ENCODE measurements at regions not wholly inside any gene's neighbourhood (a gene's known extent, or its start where the extent isn't known, plus 50 kb on each side); places are given as distances from the start of the nearest gene placed in this dataset.

DNA sequence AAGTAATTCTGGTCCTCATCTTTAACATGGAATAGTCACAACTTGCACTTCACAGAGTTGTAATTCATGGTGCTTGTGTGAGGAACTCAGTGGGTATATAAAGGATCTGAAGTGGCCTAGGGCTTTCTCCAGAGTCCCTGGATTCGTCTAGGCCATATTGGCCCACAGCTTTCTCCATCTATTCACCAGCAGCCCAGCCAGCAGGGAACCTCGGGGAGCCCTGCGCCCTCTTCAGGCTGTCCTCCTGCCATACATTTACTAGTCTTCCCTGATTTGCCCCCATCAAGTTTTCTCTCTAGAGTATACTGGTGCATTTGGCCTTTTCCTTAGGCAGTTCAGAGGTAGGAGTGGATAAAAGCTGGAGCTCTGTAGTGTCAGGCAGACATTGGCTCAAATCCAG is 278.3 kb downstream of the MYCN start:
- TF ChIP-seq, protein P1, sequence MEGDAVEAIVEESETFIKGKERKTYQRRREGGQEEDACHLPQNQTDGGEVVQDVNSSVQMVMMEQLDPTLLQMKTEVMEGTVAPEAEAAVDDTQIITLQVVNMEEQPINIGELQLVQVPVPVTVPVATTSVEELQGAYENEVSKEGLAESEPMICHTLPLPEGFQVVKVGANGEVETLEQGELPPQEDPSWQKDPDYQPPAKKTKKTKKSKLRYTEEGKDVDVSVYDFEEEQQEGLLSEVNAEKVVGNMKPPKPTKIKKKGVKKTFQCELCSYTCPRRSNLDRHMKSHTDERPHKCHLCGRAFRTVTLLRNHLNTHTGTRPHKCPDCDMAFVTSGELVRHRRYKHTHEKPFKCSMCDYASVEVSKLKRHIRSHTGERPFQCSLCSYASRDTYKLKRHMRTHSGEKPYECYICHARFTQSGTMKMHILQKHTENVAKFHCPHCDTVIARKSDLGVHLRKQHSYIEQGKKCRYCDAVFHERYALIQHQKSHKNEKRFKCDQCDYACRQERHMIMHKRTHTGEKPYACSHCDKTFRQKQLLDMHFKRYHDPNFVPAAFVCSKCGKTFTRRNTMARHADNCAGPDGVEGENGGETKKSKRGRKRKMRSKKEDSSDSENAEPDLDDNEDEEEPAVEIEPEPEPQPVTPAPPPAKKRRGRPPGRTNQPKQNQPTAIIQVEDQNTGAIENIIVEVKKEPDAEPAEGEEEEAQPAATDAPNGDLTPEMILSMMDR (IDR thresholded peaks at IDR 0.05; ENCODE audit: low read depth, low read length): peak; percentile 91
- no peak for TF ChIP-seq POLR2A (IDR thresholded peaks at IDR 0.05; ENCODE audit: extremely low read depth, insufficient read length)

All from NB4 (cell line).